Fibroblast of skin of right biceps (primary cell): ENCODE measurements at regions not wholly inside any gene's neighbourhood (a gene's known extent, or its start where the extent isn't known, plus 50 kb on each side); places are given as distances from the start of the nearest gene placed in this dataset.

Experiments
- DNase-seq: peaks from one replicate; pipeline ENCODE4 v3.0.0-alpha.2; 2013

DNA sequence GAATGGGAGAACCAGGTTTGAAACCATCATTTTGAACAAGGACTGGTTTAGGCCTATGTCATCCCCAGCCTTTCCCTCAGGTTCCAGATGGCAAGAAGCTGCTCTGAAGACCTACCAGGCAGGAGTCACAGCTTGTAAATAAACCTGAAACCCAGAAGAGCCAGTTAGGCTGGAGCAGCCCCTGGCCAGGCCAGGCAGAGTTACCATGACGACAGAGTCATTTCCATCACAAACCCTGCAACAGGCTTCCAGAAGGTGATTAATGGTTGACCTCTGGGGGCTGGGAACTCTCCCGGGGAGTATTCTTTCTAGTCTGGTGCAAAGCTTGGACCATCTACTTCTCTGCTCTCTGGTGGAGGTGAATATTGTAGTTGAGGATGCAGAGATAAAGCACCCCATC, 164.1 kb upstream of the NCAM1 start:
- no peak for DNase-seq

DNA sequence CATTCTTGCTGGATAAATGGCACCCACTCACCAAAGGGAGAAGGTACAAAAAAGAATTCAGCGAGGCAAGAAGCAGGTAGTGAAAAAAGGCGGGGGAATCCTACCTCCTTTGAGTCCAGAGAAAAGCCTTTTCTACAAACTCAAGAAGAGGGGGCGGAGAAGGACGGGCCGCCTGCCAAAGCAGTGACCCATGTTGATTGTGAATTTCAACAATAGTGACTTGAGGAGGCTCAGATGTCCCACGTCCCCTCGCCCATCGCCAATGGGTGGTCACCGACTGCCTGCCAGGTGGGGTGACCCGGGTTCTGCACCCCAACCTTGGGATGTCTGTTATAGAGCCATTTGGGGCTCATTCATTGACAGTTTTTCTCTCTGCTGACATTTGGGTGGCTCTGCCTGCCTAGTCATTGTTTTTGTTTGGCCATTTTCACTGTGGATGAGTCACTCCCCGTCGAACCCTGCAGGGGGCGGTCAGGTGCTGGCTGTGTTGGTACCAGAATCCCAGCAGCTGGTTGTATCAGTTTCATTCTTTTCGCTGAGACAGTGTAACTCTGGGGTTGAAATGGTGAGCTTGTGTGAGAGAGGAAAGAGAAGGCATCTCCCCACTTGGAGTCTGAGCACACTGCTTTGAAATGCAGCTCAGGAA, 163.4 kb upstream of the NCAM1 start:
- peak; percentile 44 for DNase-seq

DNA sequence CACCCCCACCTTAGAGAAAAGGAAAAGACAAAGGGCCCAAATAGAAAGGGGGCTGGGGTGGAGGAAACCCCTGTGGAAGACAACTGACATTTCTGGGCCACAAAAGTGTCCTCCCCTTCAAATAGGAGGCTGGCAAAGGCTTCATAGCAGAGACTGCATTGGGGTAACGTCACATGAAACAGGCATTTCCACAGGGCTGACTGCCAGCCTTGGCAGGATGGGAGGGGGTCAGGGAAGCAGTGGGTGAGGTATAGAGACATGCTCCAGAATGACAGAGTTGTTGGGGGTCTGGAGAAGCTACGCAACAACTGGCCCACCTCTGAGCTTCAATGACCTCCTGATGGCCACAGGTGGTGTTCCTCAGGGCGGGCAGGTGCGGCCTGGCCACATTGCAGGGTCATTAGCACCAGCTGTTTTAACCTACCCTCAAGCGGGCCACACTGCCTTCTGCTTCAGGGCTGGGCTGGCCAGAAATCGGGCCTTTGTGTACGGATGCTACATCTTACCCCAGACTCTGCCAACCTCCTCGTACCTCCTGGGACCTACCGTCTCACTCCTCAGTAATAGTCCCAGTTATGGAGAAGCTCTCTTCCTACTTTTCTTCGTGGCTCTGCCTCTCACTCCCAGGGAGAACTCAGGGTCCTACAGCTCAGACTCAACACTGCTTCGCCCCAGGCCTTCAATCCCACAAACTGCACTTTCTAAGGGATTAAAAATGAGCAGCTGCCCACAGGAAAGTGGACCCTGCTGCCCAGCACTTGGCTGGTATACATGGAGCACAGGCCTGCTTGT, 160.0 kb upstream of the NCAM1 start:
- DNase-seq, result no peak

DNA sequence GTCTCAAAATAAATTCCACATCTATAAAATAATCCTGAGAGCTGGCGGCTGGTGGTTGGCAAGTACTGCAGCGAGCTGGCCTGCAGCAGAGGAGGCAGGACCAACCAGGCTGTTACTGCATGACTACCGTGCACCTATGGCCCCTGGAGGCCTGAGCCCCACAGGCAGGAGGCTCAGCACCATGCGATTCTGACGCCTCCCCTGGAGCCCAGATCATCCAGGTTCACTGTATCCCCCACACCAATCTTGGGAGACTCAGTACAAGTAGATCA, 159.5 kb upstream of the NCAM1 start:
- DNase-seq, result no peak

DNA sequence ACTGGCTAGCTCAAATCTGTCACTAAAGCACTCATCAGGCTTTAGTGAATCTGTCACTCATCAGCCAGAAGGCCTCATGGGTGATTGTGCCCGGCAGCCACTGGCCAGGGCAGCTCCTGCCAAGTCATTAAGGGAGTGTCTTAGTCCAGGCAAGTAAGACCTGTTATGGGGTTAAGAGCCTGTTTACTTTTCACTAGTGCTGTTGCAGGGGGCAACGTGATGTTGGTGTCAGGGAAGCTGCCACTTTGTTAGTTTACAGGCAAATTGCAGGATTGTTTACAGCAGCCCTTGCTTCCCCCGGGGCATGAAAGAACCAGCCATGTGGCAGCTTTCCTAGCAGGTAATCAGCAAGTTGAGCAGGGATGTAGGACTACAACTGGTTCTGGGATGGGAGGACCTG, 155.6 kb upstream of the NCAM1 start:
- no peak for DNase-seq

DNA sequence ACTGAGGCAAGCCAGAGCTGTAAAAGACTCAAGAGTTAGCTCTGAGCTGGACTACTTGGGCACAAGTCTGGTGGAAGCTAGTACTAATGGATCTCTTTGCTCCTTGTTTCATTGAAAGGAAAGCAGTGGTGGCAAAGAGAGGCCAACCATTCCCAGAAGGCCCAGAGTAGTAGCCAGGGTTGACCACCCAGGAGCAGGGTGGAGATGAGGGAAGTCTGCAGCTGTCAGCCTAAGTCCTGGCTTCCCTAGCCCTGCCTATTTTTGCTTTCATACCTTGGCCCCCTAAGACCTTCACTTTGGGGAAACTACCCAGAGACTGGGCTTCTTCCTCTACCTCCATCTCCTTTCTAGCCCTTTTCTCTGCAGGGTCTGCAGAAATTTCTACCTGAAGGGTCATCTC, 155.0 kb upstream of the NCAM1 start:
- DNase-seq, result no peak

DNA sequence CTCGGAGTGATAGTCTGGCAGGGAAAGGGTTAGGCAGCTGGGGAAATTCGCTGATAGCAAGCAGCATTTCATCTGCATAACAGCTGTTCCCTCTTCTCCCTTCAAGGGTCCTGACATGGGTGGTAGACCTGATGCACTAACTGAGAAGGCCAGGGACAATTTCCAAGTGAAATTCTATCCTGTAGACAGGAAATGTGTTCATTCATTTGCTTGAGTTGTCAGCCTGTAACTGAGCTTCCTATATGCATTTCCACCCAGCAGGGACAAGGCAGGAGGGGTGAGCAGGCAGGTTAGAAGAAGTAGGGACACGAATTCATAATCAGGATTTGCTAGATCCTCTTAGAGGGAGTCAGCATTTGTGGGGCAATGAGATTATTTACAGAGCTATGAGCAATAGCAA, 154.3 kb upstream of the NCAM1 start:
- no peak for DNase-seq

DNA sequence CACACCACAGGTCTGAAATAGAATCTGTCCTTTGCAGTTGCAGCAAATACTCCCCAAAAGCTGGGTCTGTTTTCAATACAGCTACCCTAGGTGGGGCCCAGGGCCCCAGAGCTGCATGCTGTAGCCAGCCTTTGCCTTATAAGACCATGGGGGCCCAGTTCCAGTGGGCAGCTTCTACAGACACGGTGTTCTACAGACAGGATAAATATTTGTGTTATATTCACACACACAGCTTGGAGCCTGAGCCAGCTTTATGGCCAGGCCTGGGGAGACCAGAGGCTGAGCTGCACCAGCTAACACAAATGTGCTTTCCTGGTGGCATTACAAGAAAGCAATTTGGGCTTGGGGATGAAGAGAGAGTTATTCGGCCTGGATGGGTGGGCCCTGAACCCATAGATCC, 151.8 kb upstream of the NCAM1 start:
- no peak for DNase-seq

DNA sequence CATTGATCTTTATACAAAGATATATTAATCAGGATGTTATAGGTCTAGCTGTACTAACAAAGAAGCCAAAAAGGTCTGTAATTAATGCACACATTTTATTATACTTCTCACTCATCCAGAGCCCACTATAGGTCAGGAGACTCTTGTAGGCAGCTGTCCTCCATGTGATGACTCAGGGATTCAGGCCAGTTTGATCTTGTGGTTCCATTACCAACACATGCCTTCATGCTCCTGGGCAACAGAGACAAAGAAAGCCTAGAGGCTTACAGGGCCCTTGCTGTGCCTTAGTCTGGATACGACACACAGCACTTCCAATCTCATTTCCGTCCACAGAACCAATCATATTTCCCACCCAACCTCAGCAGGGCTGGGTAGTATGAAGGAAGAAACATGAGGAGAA, 150.3 kb upstream of the NCAM1 start:
- no peak for DNase-seq

DNA sequence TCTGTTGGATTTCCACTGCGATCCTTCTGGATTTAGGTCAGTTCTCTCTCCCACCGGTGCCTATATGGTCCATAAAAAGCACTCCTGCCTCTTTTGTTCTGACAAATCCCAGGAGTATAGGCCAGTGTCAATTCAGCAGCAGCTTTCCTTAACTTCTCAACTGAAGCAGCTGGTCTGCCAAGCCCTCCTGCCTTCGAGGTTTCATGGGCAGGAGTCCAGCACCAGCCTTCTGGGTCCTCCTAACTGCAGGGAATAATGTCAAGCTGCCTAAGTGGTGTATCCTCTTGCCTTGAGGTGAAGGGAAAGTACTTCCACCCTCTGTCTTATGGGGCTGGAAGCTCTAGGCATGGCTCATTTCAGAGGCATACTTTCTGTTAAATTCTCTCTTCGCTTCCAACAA, 149.4 kb upstream of the NCAM1 start:
- DNase-seq, result no peak

DNA sequence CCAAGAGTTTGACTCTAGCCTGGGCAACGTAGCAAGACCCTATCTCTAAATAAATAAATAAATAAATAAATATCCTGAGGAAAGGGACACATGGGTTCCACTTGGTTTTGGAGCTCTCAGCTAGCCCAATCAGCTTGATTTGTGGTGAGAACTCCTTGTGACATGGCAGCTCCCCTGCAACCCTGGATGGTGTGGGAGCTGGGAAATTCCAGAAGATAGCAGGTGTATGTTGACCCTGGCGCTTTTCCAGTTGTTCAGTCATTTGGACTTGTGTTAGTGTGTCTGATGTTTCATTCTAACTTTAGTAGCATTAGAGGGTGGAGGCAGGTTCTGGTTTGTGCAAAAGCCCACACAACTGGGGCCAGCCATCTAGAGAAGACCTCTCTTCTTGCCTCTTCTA, 148.5 kb upstream of the NCAM1 start:
- no peak for DNase-seq

DNA sequence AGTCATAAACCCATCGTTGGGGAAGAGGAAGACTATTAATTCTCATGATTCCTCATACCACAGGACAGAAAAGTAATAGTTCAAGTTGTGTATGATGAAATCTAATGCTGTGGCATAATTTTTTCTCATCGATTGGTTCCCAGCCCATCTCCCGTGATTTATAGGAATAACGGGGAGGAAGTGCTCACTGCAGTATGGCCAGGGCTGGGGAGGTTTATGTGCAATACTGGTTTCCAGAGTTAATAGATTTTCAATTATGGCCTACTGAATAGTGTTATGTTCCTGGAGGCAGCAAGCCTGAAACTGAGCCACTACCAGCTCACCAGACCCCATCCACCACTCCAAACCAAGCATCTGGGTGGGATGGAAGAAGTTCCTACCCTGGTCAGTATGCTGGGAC, 147.1 kb upstream of the NCAM1 start:
- DNase-seq, result no peak

DNA sequence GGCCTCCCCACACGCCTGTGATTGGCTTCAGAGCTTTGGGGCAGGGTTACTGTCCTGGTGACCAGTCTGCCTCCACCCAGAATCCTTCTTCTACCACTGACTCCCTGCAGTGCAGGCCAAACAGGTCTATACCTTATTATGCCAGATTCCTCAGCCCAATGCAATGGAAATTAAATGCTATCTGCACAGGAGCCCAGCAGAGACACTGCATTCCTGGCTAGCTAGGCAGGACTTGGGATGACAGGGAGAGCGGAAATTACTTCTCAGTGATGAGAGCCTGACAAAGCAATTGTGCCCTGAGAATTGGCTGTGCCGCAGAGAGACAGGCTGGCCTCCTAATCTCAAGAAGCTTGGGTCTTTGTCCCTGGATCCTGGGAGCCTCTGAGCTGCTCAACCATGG, 143.8 kb upstream of the NCAM1 start:
- no peak for DNase-seq

DNA sequence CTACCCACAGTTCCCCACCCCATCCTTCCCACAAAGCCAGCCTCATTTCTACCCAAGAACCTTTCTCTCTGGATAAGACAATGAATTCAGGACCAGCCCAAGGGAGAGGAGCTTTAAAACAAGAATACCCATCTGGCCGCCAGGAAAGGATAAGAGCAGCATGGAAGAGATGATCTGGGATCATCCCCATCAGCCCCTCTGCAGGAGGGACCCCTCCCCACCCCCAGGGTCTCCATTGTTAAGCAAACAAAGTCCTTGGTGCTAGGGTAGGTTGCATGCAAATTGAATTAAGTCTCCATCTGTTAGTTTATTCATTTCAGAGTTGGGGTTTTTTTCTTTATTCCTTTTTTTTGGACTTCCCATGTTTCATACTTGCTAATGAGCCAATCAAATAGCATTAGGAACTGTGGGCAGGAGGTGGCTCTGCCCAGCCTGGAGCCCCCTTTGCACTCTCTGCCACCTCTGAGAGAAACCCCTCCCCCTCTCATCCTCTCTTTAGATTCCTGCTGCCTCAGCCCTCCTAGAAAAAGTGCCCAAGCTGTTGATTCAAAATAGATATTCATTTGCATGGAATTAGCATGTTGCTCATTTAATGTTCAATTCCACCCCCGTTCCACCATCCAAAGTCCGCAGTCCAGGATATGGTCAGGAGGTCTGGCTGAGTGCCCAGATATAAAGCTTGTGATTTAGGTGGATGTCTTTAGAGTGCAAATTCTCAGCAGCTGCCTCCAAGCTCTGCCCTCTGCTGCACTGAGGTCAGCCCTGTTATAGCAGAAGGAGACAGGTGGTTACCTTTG, 138.5 kb upstream of the NCAM1 start:
- no peak for DNase-seq

DNA sequence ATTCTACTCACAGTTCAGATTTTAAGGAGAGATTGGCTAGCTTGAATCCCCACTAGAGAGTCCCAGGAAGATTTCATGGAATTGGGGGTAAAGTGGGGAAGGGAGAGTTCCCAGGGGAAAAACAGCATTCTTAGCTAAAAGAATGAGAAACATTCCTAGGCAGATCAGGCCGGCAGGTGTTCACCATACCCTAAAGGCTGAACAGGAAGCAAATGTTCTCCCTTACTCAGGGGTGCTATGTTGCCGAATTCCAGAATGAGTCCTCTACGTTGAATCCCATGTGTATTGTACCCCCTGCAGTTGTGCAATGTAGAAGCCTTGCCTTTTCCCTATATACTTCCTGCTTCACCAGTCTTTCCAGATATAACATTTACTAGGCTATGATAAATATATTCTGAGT, 135.2 kb upstream of the NCAM1 start:
- no peak for DNase-seq

DNA sequence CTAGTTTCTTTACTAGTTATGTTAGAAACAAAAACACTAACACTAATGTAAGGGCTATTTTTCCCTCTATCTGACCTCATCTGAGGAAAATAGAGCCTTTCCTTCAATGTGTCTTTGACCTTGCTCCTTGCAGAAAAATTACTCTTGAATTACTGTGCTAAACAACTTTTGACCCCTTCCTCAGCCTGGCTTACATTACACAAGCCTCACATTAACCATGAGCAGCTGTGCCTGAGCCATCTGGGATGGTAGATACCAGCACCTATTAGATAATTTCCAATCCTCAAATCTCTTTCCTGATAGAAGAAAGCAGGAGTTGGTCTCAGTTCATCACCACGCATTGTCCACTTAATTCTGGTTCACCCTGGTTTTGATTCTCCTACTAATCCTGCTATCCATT, 134.4 kb upstream of the NCAM1 start:
- no peak for DNase-seq

DNA sequence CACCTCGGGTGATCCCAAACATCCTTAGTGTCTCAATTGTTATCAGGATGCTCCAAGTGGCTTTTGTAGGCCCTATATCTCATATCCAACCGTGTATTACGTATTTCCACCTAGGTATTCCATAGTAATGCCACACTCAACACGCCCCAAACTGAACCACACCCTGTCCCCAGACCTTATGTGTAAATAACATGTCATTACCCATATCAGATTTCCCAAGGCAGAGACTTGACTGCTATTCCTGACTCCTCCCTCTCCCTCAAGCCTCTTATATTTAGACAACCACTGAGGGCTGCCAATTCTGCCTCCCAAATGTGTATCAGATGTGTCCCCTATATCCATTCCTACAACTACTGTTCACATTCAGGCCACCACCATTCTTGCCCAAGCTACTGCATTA, 132.8 kb upstream of the NCAM1 start:
- no peak for DNase-seq

DNA sequence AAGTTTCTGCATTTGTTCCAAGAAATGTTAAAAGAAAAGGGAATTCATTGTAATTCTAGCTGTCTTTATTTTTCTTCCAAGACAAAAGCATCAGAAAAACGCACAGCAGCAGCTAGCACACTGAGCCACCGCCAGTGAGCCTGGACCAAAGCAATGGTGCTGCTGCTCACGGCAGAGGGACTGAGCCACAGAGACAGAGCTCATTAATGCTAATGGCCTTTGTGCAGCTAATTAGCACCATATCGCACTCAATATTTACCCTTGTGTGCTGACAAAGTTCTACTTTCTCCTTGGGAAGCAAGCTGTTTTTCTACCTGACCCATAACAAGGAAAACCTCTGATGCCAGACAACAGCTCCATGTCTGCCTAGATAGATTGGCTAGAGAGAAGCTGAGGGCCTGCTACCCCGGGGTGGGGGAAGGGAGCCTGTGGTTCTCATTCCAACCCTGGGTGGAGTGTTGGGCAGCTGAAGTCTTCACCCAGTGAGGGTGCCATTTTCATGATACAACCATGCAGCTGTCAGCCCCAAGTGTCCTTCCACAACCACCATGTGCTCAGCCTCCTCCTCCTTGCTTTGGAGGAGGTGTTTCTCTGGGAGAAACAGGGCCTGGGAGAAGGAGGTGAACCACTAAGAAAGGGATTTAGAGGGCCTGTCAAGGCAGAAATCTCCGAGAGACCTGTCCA, 131.1 kb upstream of the NCAM1 start:
- DNase-seq, result no peak

DNA sequence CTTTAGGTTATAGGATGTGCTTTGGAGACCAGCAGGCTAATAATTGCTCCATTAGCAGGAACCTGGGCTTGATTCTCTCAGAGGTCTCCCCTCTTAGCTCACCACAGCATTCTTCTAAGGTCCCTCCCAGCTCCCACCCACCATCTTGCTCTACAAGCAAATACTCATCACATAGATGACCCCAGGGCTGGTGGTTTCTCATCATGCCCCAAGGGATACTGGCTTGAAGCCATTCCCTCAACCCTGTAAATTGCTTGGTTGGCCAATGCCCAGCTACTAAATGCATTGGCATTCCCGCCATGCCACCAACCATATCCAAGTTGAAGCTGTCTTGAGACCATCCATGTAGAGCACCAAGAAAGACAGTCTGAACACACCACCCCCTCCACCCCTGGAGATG, 130.2 kb upstream of the NCAM1 start:
- no peak for DNase-seq

DNA sequence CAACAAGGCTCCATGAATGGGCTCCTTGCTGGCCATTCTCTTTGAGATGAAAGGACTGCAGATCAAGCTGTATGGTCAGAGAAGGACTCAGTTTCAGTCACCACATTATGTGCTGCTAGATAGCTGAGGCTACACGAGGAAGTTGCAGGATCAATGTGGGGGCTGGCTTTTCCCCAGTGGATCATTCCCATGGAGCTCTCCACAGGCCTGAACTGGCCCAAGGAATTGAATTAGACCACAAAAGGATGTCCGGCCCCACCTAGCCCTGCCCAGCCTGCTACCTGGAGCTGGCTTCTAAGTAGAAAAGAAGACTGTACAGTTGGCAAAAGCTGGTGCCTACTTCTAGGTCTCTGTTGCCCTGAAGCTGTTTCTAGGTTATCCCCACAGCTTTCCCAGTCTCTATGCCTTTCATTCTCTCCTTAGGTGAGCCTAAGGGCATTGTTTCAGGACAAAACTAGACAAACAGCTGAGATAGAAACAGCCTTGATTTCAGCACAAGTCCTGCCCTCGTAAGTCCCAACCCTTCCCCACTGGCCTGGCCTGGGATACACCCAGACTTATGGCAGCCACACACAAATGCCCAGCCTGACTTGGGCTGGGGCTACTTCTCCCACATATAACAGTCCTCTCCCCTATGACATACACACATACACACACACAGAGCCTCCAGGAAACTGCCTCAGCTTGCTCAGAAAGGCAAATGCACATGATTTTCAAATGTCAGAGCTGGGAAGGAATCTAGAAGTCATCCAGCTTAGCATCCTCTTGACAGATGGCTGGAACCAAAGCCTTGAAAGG, 129.1 kb upstream of the NCAM1 start:
- no peak for DNase-seq

DNA sequence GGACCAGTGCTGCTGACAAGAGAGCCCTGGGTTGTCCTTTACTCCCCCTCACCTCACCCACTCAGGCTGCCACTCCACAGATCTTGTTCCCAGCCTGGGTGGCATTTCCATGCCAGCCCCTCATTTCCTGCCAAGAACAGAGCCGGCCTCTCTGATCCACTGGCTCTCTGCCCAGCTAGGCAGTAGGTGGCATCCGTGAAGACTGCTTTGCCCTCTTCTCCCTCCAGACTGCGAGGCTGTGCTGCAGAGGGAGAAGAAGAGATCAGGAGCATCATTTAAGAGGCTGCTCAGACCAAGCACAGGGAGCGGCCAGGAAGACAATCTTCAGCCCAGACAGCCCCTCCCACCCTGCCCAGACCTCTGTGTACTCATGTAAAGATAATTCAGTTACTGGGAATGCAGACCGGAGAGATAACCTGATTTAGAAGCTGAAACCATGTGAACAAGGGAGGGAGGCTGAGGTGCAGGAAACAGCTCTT, 126.9 kb upstream of the NCAM1 start:
- no peak for DNase-seq

DNA sequence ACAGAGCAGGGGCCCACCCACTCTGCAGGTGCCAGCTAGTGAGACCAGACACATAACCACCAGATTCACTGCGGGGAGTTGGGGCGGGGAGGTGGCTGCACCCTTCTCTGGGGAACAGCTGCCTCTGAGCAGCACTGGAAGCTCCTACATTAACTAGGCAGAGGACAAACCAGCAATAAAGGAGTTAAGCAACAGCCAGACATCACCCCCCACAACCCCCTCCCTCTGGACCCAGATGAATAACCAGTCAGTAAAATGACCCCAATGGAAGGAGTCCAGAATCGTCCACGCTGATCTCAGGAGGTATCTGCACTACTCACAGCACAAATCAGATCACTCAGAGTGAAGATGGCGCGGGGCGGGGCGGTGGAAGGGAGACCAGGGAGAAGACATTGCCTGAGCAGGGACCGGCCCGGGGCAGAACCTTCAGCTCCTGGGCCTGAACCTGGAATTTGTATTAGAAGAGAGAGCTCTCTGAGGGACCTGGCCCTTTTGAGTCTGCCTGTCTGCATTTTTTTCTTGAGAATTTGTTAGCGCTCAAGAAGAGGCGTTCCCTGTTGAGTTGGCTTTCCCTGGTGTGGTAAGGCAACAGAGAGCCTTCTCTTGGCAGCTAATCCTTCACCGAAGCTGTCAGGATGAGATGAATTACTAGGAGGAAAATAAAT, 125.5 kb upstream of the NCAM1 start:
- no peak for DNase-seq
